Cerebellar nuclear complex (tissue), 1 donor: ENCODE measurements at regions not wholly inside any gene's neighbourhood (a gene's known extent, or its start where the extent isn't known, plus 50 kb on each side); places are given as distances from the start of the nearest gene placed in this dataset.

Experiments
- DNase-seq, 2 experiments: peaks; one replicate each; lab custom pipeline; 2025; lab: John Stamatoyannopoulos, UW

DNA sequence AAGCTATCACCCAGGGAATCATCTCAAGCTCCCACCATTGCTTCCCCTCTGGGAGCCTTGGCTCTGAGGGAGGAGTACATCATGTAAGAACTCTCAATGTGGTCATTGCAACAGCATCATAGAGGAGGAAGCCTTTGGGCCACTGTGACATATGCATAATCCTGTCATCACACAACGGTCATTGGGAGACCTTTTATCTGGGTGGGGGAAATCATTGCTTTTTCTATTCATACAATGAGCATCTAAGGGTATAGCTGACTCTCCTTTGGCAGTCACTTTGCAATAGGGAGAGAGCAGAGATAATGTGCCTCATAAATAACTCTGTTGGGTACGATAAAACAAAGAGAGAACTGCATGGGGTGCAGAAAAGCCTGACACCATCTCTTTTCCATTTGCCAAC lies 155.2 kb upstream of the KCNIP4 start:
- no peak for DNase-seq

- DNase-seq = no peak
Measured at GRCh38 chr4:22099896-22100295, 151.3 kb upstream of the KCNIP4 start.

DNA sequence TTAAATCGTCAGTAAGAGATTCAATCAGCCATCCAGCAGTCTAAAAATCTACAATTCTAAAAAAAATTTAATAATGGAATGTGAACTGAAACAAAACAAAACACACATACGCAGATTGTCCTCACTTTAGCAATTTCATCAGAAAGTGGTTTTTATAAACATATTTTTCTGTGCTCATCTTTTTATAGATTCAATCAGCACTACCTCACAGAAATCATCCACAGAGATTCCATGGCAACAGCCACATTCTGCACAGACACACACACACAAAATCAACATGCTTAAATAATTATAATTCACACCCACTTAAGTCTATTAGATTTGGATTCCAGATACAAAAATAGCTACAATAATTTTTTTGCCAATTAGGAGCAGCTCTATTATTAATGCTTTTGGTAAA lies 149.0 kb upstream of the KCNIP4 start:
- no peak for DNase-seq

DNA sequence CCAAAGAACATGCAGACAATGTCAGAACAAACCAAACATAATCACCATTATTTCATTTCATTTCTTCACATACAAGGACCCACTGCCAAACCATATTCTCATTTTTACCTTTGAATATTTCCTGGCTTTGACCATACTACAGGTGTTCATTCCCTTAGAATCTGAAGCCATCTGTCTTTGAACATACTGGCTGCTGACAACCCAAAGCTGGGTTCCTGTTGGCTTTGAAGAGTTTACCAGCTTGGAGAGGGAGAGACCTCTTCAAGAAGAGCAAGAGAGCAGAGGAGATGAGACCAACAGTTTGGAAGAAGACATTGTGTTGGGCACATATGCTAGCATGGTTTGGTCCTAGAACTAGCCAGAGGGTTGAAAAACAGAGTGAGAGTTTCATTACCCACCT lies 145.6 kb upstream of the KCNIP4 start:
- DNase-seq = peak in 1 of 2 experiments; percentile 86

DNA sequence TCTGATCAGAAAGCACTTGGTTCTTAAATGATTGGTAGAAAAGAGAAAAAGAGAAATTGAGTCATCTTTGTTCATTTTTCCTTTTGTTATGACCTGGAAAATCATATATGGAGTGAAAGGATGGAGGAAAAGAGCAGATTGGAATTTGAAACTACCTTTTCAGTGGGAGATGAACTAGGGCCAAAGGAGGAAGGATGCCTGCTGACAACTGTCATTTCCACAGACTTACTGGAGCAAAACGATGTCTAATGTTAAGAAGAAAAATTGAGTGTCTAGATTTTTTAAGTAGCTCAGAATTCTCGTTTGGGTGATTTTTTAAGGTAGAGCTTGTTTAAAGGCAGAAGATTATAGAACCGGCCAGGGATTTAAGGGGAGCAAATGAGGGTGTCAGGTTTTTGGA lies 144.6 kb upstream of the KCNIP4 start:
- DNase-seq = peak; percentile 10 to 67

GRCh38 chr4:22091906-22092305 lies 143.3 kb upstream of the KCNIP4 start:
- DNase-seq = no peak

GRCh38 chr4:22091352-22091717 lies 142.8 kb upstream of the KCNIP4 start:
- DNase-seq = no peak

DNA sequence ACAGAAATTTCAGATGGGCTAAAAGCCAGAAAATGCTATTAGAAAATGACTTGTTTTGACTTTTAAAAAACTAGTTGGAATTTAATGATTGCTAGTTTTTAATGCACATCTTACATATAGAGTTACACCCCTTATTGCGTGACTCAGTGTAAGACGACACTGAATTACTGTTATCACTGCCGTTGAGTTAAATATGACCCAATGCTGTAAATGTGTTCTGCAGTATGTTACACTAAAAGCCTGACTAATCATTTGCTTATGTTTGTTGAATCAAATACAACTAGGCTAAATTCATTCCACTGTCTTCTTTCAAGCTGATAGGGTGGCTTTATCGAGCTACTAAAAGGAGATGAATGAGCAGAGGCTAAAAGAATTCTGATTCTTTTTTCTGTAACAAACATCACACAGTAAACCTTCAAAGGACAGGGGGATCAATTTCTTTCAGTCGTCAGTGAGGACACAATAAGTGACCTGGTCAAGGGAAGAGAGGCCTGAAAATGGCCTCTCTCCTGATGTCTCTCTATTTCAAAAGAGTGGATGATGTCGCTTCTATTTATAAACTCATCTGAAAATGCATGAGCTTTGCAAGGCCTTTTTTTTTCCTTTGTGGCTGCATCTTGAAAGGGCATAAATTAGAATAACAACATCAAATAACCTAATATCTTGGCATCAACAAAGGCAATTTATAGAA lies 142.2 kb upstream of the KCNIP4 start:
- DNase-seq = no peak

DNA sequence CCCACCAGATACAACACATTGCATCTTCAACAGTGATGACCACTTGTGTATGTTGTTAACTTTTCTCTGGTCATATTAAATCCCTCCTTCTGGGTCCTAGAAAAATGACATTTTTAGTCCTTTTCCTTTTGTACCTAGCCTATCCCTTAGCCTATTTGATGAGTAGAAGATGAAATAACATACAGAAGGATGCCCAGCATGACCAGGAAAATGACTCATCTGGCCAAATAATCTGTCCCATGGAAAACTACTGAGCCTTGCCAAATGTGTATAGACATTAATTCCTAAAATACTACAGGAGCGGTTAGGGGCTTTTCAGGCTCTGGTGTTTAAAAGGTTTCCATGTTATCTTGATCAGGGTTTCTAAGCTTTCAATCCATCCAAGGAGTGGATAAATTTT lies 129.0 kb upstream of the KCNIP4 start:
- peak; percentile 52 to 83 for DNase-seq

DNA sequence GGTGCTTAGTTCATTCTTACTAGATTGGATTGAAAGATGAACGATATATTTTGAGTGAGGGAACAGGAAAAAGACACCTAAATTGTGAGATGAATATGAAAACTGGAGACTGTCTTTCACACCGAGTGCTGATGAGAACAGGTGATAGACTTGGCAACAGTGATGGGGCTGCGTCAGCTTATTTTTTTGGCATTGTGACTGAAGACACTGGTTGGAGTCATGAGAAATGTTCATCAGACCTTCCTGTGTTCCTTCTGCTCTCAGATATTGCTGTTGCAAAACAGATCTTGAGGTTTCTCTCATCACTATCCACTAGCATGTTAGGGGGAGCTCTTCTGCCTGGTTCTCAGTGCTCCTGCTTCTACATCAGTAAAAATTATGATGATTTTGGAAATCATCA lies 124.2 kb upstream of the KCNIP4 start:
- DNase-seq = peak in 1 of 2 experiments; percentile 42

DNA sequence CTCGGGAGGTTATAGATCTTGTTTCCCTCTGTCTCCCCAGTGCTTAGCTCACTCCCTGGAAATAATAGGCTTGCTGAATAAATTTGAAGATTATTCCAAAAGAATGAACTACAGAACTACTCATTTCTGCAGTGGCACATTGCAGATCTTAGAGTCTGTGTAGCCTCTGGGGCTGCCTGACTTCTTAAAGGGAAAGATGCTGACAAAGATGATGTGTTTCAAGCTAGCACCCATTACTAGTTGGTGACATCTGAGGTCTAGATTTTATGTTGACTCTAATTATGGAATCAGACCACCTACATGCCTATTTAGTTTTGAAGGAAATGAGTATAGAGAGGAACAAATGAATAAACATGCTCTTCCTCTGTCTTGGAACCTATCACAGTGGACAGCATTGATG lies 123.7 kb upstream of the KCNIP4 start:
- no peak for DNase-seq

- DNase-seq = no peak
Measured at GRCh38 chr4:22071749-22072148, 123.2 kb upstream of the KCNIP4 start.

GRCh38 chr4:22070256-22070655 lies 121.7 kb upstream of the KCNIP4 start:
- peak; percentile 18 to 32 for DNase-seq

- no peak for DNase-seq
Measured at GRCh38 chr4:22063613-22064012, 115.0 kb upstream of the KCNIP4 start.

- DNase-seq = no peak
Measured at GRCh38 chr4:22062676-22063075, 114.1 kb upstream of the KCNIP4 start.

GRCh38 chr4:22055954-22056353 lies 107.4 kb upstream of the KCNIP4 start:
- no peak for DNase-seq

DNA sequence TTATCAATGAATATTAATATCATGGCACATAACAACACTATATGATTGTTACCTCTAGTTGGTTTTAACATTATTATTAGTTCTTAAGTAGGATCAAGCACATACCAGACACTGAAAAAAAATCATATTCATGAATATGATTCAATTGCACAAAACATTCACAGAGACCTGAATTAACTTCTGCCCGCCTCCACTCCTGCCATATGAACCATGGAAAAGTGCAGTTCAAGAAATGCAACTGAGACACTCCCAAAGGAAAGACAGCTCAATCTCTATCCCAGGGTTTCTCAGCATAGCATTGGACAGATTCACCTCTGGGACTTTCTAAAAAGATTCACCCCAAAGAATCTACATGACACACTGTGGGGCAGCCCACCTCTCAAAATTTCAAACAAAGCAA lies 103.5 kb upstream of the KCNIP4 start:
- DNase-seq = no peak

GRCh38 chr4:22048323-22048722 lies 99.8 kb upstream of the KCNIP4 start:
- no peak for DNase-seq

- DNase-seq = no peak
Measured at GRCh38 chr4:22047793-22048192, 99.2 kb upstream of the KCNIP4 start.

GRCh38 chr4:22045051-22045630 lies 96.6 kb upstream of the KCNIP4 start:
- DNase-seq = no peak

DNA sequence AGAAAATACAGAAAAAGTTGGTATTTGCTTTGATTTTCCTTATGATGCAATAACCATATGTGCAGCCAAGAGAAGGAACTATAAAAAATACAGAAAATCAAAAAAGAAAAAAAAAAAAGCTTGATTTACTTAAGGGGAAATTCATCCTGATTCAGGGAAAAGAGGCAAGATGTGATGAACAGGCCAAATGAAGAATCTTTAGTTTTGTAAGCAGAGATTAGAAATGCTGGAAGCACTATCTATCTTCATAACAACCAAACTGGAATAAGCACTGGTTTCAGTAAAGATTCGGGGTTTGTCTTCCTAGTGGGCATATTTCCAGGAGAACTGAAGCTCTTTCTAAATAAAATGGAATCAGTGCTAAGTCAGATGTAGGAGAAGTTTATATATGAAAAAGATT lies 82.9 kb upstream of the KCNIP4 start:
- DNase-seq = no peak

DNA sequence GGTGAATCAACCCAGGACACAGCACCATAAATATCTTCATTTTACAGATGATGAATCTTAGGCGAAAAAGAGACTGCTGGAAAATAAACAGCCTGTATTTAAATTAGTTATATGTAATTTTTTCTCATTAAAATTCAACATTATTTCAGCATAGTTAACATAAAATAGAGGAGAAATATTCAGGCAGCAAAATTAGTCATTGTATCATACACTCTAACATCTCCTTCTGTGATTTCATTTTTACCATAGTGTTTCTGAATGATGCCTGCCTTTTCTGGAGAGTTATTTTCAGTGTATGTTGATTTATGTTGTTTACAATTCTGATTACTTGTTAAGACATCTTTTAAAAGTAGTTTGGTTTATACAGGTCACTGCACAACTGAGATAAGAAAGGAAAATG lies 82.3 kb upstream of the KCNIP4 start:
- DNase-seq = no peak

- peak in 1 of 2 experiments; percentile 46 for DNase-seq
Measured at GRCh38 chr4:22030307-22030706, 81.7 kb upstream of the KCNIP4 start.

DNA sequence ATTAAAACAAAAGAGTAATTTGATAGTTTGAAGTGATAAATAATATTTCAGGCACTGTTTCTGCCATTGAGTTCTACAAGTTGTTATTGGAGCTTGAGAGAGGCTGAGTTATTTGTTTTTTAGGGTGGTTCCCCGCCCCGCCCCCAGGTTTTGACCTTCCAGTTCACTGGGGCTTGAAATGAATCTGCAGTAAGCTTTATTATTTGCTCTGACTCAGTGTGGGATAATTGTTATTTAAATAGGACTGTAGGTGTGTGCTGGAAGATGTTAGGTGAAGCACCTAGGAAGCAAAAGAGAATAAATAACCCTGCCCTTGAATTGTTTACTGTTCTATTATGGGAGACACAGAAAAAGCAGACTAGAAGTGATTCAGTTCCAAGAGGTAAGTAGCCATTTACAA lies 81.2 kb upstream of the KCNIP4 start:
- DNase-seq = no peak
